NT2/D1 (cell line): ENCODE measurements at regions not wholly inside any gene's neighbourhood (a gene's known extent, or its start where the extent isn't known, plus 50 kb on each side); places are given as distances from the start of the nearest gene placed in this dataset.

Experiments
- SUZ12 ChIP-seq: IDR thresholded peaks from 2 replicates; pipeline ENCODE4 v1.6.1; 2011; ENCODE audit not compliant: insufficient read length, insufficient read depth; ENCODE audit errors: extremely low read depth
- YY1 ChIP-seq: IDR thresholded peaks from 2 replicates; pipeline ENCODE4 v1.6.1; 2011; ENCODE audit not compliant: insufficient read length, insufficient read depth
- ZNF274 ChIP-seq: IDR thresholded peaks from 2 replicates; pipeline ENCODE4 v1.6.1; 2011; ENCODE audit warnings: mild to moderate bottlenecking, low read depth, low read length

- TF ChIP-seq ZNF274 (no peak), SUZ12 (no peak), YY1 (no peak)
Measured at GRCh38 chr12:24705741-24706358, 243.1 kb downstream of the BCAT1 start.
